CD4-positive, alpha-beta T cell (primary cell): ENCODE measurements at regions not wholly inside any gene's neighbourhood (a gene's known extent, or its start where the extent isn't known, plus 50 kb on each side); places are given as distances from the start of the nearest gene placed in this dataset.

ENCODE experiments used
- ATAC-seq: fragments of 200-7000 bp; cut with Tn5 transposase; one replicate; pipeline ENCODE4 v1.10.0; 2022; ENCODE audit warnings: mild to moderate bottlenecking; ENCODE audit not compliant: poor library complexity
- CTCF ChIA-PET: fragments of 350-600 bp; sonication (Branson Sonifier 250); formaldehyde crosslinking; loops from one replicate; lab custom pipeline; 2021; ENCODE audit warnings: antibody characterized with exemption, inconsistent platforms; lab: Charles Lee
- POLR2A ChIA-PET: fragments of 350-600 bp; sonication (Branson Sonifier 250); formaldehyde crosslinking; loops from one replicate; lab custom pipeline; 2021; ENCODE audit warnings: antibody characterized with exemption, inconsistent platforms; lab: Charles Lee
- DNase-seq, 14 experiments: peaks; one replicate each; pipeline ENCODE4 v3.0.0-alpha.2; 2013 to 2020; ENCODE audit warnings: mixed read lengths in 2 of 14
- H3K27ac ChIP-seq, 2 donors: one replicate each; pipeline versions ENCODE4 v1.5.1 to v1.7.0; 2013; ENCODE audit warnings: low read length in 2 of 2, low read depth in 1 of 2, mild to moderate bottlenecking in 1 of 2
- H3K27me3 ChIP-seq, 2 experiments: 1 replicate in 1 of 2; 2 replicates in 1 of 2; pipeline versions ENCODE4 v1.6.1 to v1.7.0; 2013; ENCODE audit warnings: low read length in 2 of 2, control low read depth in 1 of 2, mild to moderate bottlenecking in 1 of 2, moderate library complexity in 1 of 2; ENCODE audit not compliant: insufficient read depth in 2 of 2, control insufficient read depth in 1 of 2
- H3K36me3 ChIP-seq: one replicate; pipeline ENCODE4 v1.6.1; 2013; ENCODE audit warnings: low read length, control low read depth; ENCODE audit not compliant: insufficient read depth
- H3K4me1 ChIP-seq: one replicate; pipeline ENCODE4 v1.6.1; 2013; ENCODE audit warnings: low read length, control low read depth; ENCODE audit not compliant: insufficient read depth
- H3K4me3 ChIP-seq: one replicate; pipeline ENCODE4 v1.5.1; 2013; ENCODE audit warnings: mild to moderate bottlenecking, low read length, moderate library complexity
- H3K9me3 ChIP-seq, 2 experiments: 1 replicate in 1 of 2; 2 replicates in 1 of 2; pipeline versions ENCODE4 v1.6.1 to v1.7.0; 2013; ENCODE audit warnings: low read length in 2 of 2, mild to moderate bottlenecking in 2 of 2, control low read depth in 1 of 2, moderate library complexity in 1 of 2; ENCODE audit not compliant: control insufficient read depth in 1 of 2, insufficient read depth in 1 of 2
- H3K27ac Mint-ChIP-seq: one replicate; pipeline ENCODE4 v1.8.0; 2020; ENCODE audit warnings: mixed read lengths
- H3K27me3 Mint-ChIP-seq: one replicate; pipeline ENCODE4 v1.8.0; 2021; ENCODE audit warnings: mixed read lengths
- H3K36me3 Mint-ChIP-seq: one replicate; pipeline ENCODE4 v1.8.0; 2021; ENCODE audit warnings: low read depth, mixed read lengths
- H3K4me1 Mint-ChIP-seq: one replicate; pipeline ENCODE4 v1.8.0; 2021; ENCODE audit warnings: low read depth, mixed read lengths
- H3K4me3 Mint-ChIP-seq: one replicate; pipeline ENCODE4 v1.8.0; 2020; ENCODE audit warnings: mild to moderate bottlenecking, mixed read lengths
- H3K9me3 Mint-ChIP-seq: one replicate; pipeline ENCODE4 v1.8.0; 2020; ENCODE audit warnings: mixed read lengths
- intact Hi-C, 2 experiments: fragments of 100-400 bp; cut with DNase I in 1 of 2; cut with micrococcal nuclease in 1 of 2; formaldehyde crosslinking; loops; one replicate each; pipeline versions ENCODE4 v1.15.1 to v1.9.0; 2023 to 2025; cut with DNase I, micrococcal nuclease
- TF ChIP-seq, protein P1 (sequence below): fragments of 200-600 bp; IDR thresholded peaks from one replicate; pipeline ENCODE4 v1.8.0; 2022; ENCODE audit warnings: antibody characterized with exemption, mild to moderate bottlenecking

GRCh38 chr12:25744313-25744712 lies 191.2 kb upstream of the LMNTD1 start:
- intact Hi-C loops, result no loop called here
- CTCF ChIA-PET, result interaction anchor here (0.7 kb wide), 1 partner anchor 502 kb away, joined by 3 read pairs; no protein-coding TSS in a partner anchor
- Mint-ChIP-seq H3K4me3 (no peak overlapping the region), H3K4me1 (no peaks in the 10 kb centered on the region), H3K27me3 (no peaks in the 10 kb centered on the region), H3K27ac (no peak overlapping the region), H3K36me3 (no peaks in the 10 kb centered on the region), H3K9me3 (no peaks in the 10 kb centered on the region)
- Histone ChIP-seq H3K4me3 (no peak overlapping the region), H3K27me3 (no peaks in the 10 kb centered on the region), H3K36me3 (no peaks in the 10 kb centered on the region), H3K27ac (no peak overlapping the region), H3K9me3 (no peaks in the 10 kb centered on the region), H3K4me1 (no peaks in the 10 kb centered on the region)
- ATAC-seq (no peak), DNase-seq (no peak)
- TF ChIP-seq, protein P1, sequence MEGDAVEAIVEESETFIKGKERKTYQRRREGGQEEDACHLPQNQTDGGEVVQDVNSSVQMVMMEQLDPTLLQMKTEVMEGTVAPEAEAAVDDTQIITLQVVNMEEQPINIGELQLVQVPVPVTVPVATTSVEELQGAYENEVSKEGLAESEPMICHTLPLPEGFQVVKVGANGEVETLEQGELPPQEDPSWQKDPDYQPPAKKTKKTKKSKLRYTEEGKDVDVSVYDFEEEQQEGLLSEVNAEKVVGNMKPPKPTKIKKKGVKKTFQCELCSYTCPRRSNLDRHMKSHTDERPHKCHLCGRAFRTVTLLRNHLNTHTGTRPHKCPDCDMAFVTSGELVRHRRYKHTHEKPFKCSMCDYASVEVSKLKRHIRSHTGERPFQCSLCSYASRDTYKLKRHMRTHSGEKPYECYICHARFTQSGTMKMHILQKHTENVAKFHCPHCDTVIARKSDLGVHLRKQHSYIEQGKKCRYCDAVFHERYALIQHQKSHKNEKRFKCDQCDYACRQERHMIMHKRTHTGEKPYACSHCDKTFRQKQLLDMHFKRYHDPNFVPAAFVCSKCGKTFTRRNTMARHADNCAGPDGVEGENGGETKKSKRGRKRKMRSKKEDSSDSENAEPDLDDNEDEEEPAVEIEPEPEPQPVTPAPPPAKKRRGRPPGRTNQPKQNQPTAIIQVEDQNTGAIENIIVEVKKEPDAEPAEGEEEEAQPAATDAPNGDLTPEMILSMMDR, result no peak
- POLR2A ChIA-PET, result no interaction called here

DNA sequence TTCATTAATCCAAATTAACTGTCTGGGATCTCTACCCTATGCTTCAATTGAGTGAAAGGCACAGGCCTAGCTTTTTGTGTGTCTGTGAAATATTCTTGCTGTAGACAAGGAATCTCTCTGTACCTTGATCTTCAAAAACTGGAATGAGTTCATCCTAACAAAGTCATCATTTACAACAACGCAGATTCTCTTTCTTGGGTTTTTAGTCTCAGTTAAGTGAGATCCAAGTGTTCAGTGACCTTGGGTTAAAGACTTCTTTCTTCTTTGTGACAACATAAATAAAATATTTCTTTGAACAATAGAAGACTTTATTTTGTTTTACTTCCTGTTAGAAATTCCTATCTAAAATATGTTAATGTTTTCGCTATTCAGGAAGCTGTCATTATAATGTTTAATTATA lies 192.2 kb upstream of the LMNTD1 start:
- Mint-ChIP-seq H3K27me3 (no peaks in the 10 kb centered on the region), H3K4me1 (no peaks in the 10 kb centered on the region), H3K27ac (no peak overlapping the region), H3K36me3 (no peaks in the 10 kb centered on the region), H3K9me3 (no peaks in the 10 kb centered on the region), H3K4me3 (no peak overlapping the region)
- TF ChIP-seq, protein P1, result no peak
- ChIA-PET CTCF (no interaction called here), POLR2A (no interaction called here)
- Histone ChIP-seq H3K9me3 (no peaks in the 10 kb centered on the region), H3K4me3 (no peak overlapping the region), H3K36me3 (no peaks in the 10 kb centered on the region), H3K27me3 (no peaks in the 10 kb centered on the region), H3K27ac (no peak overlapping the region), H3K4me1 (no peaks in the 10 kb centered on the region)
- DNase-seq (no peak), ATAC-seq (no peak)
- intact Hi-C loops, result no loop called here

DNA sequence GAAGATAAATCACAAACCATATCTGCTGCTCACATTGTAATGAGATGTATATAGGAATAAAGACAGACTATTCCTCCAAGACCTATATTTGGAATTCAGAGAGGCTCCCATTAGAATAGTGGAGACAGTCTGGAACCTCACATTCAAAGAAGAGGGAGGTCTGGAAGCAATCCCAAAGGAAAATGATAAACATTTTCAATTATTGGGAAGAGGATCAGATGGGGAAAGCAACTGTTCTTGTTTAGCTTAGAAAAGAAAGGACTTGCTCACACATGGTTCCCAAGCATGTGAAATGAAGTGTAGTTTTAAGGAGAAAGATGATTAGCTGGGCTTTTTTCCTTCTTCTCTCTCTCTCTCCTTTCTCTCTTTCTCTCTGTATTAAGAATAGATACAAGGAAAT lies 193.0 kb upstream of the LMNTD1 start:
- POLR2A ChIA-PET, result no interaction called here
- no peak for DNase-seq
- ATAC-seq, result no peak

More for the DNA sequence above, 193.0 kb upstream of the LMNTD1 start:
- H3K4me3 Mint-ChIP-seq, result no peak overlapping the region
- H3K27ac Mint-ChIP-seq, result no peak overlapping the region
- H3K27ac ChIP-seq, result no peak overlapping the region
- no peaks in the 10 kb centered on the region for H3K9me3 ChIP-seq
- no peaks in the 10 kb centered on the region for H3K36me3 Mint-ChIP-seq
- no peaks in the 10 kb centered on the region for H3K36me3 ChIP-seq
- no peaks in the 10 kb centered on the region for H3K27me3 Mint-ChIP-seq
- no peaks in the 10 kb centered on the region for H3K27me3 ChIP-seq
- H3K4me1 ChIP-seq, result no peaks in the 10 kb centered on the region
- no peak overlapping the region for H3K4me3 ChIP-seq
- intact Hi-C loops, result no loop called here
- CTCF ChIA-PET, result no interaction called here
- TF ChIP-seq, protein P1, result no peak
- no peaks in the 10 kb centered on the region for H3K9me3 Mint-ChIP-seq
- no peaks in the 10 kb centered on the region for H3K4me1 Mint-ChIP-seq
